ENCODE measurements at regions not wholly inside any gene's neighbourhood (a gene's known extent, or its start where the extent isn't known, plus 50 kb on each side); places are given as distances from the start of the nearest gene placed in this dataset.
"Not testable (repeated sequence)": the region's sequence is repeated elsewhere in the genome, so short reads cannot be mapped to it uniquely, and the experiment has no call there.

DNA sequence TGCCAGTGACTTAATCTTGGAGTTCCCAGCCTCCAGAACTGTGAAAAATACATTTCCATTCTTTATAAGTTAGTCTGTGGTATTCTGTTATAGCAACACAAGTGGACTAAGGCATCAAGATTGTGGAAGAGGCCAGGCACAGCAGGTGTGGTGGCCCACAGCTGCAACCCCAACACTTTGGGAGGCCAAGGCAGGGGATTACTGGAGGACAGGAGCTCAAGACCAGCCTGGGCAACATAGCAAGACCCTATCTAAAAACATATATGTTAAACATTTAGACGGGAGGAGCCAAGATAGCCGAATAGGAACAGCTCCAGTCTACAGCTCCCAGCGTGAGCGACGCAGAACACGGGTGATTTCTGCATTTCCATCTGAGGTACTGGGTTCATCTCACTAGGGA, 310.4 kb downstream of the FOXO1 start:
- DNase-seq (ENCODE audit: low read depth, low spot score): no peak
- no peak for TF ChIP-seq CTCF (IDR thresholded peaks at IDR 0.05; ENCODE audit: low read depth, low read length)
- POLR2A ChIA-PET: no interaction called here

GRCh38 chr13:40356458-40356857, 310.0 kb downstream of the FOXO1 start:
- POLR2A ChIA-PET; CTCF ChIA-PET; H3K27me3 ChIP-seq (ENCODE audit: control insufficient read depth, insufficient read depth, low read length); H3K4me3 ChIP-seq (ENCODE audit: low read depth, low read length); H3K27ac ChIP-seq (ENCODE audit: low read depth, low read length); DNase-seq (ENCODE audit: low read depth, low spot score); H3K9me3 ChIP-seq (ENCODE audit: control insufficient read depth, insufficient read depth, low read length): not testable (repeated sequence)

More for the DNA sequence above, 310.4 kb downstream of the FOXO1 start:
- CTCF ChIA-PET: no interaction called here
- Histone ChIP-seq H3K27me3 (ENCODE audit: control insufficient read depth, insufficient read depth, low read length) (no peaks in the 10 kb centered on the region), H3K4me3 (ENCODE audit: low read depth, low read length) (no peak overlapping the region), H3K9me3 (ENCODE audit: control insufficient read depth, insufficient read depth, low read length) (peaks cover 4% of the 10 kb centered on the region; the same call in 1 of the 2 replicates), H3K27ac (ENCODE audit: low read depth, low read length) (no peak overlapping the region)

GRCh38 chr13:40362502-40362901, 303.9 kb downstream of the FOXO1 start:
- ChIA-PET CTCF (no interaction called here), POLR2A (no interaction called here)
- H3K27me3 ChIP-seq (ENCODE audit: control insufficient read depth, insufficient read depth, low read length): no peaks in the 10 kb centered on the region
- no peak for DNase-seq (ENCODE audit: low read depth, low spot score)
- no peaks in the 10 kb centered on the region; the same call in 1 of the 2 replicates for H3K9me3 ChIP-seq (ENCODE audit: control insufficient read depth, insufficient read depth, low read length)
- no peak for TF ChIP-seq CTCF (IDR thresholded peaks at IDR 0.05; ENCODE audit: low read depth, low read length)
- no peak overlapping the region for H3K27ac ChIP-seq (ENCODE audit: low read depth, low read length)
- H3K4me3 ChIP-seq (ENCODE audit: low read depth, low read length): no peak overlapping the region

- ChIA-PET CTCF (no interaction called here), POLR2A (interaction anchor here (0.7 kb wide), 1 partner anchor 665 kb away, joined by 5 read pairs; no protein-coding TSS in a partner anchor)
- no peak for DNase-seq (ENCODE audit: low read depth, low spot score)
- no peaks in the 10 kb centered on the region; the same call in 1 of the 2 replicates for H3K9me3 ChIP-seq (ENCODE audit: control insufficient read depth, insufficient read depth, low read length)
- H3K27me3 ChIP-seq (ENCODE audit: control insufficient read depth, insufficient read depth, low read length): no peaks in the 10 kb centered on the region
- no peak overlapping the region for H3K4me3 ChIP-seq (ENCODE audit: low read depth, low read length)
- no peak overlapping the region for H3K27ac ChIP-seq (ENCODE audit: low read depth, low read length)
- TF ChIP-seq CTCF (IDR thresholded peaks at IDR 0.05; ENCODE audit: low read depth, low read length): no peak
Measured at GRCh38 chr13:40363653-40364052, 302.8 kb downstream of the FOXO1 start.

DNA sequence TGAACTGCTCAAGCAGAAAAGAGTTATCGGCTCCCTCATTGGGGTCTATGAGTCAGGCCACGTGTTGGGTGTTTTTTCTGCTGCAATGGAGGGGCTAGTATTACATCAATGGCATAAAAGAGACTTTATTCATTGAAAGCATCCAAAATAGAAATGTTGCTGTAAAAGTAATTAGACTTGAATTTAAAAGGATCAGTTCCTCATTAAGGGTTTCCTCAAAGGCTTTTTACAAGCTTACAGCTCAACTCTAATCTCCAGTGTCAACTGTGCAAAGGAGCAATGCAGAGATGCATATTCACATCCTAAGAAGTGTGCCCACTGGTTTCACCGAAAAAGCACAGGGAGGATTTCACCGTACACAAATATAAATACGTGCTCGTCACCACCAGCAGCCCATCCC, 300.3 kb downstream of the FOXO1 start:
- no peak overlapping the region for H3K4me3 ChIP-seq (ENCODE audit: low read depth, low read length)
- POLR2A ChIA-PET: no interaction called here
- no peaks in the 10 kb centered on the region for H3K27me3 ChIP-seq (ENCODE audit: control insufficient read depth, insufficient read depth, low read length)
- no peak overlapping the region for H3K27ac ChIP-seq (ENCODE audit: low read depth, low read length)
- no peak for TF ChIP-seq CTCF (IDR thresholded peaks at IDR 0.05; ENCODE audit: low read depth, low read length)
- no peak for DNase-seq (ENCODE audit: low read depth, low spot score)
- CTCF ChIA-PET: no interaction called here
- no peaks in the 10 kb centered on the region; the same call in 1 of the 2 replicates for H3K9me3 ChIP-seq (ENCODE audit: control insufficient read depth, insufficient read depth, low read length)

Measured in AG04450 (cell line).